ENCODE measurements at regions not wholly inside any gene's neighbourhood (a gene's known extent, or its start where the extent isn't known, plus 50 kb on each side); places are given as distances from the start of the nearest gene placed in this dataset.

GRCh38 chr6:132161283-132161682 is 210.1 kb upstream of the CCN2 start:
- peak; percentile 60 for TF ChIP-seq CTCF (IDR thresholded peaks at IDR 0.05)
- H3K27ac ChIP-seq: no peak overlapping the region
- H3K27me3 ChIP-seq: no peaks in the 10 kb centered on the region
- intact Hi-C loops (cut with DNase I): loop anchor here (10.0 kb wide), 1 partner anchor 236 kb away; no protein-coding TSS in a partner anchor
- H3K9me3 ChIP-seq: no peaks in the 10 kb centered on the region
- H3K36me3 ChIP-seq: no peaks in the 10 kb centered on the region
- H3K4me3 ChIP-seq: no peak overlapping the region
- DNase-seq: no peak
- ATAC-seq: peak; percentile 81
- H3K4me1 ChIP-seq: no peaks in the 10 kb centered on the region

- no peak overlapping the region for H3K27ac ChIP-seq
- H3K4me1 ChIP-seq: no peaks in the 10 kb centered on the region
- TF ChIP-seq CTCF (IDR thresholded peaks at IDR 0.05): no peak
- no peaks in the 10 kb centered on the region for H3K36me3 ChIP-seq
- no peaks in the 10 kb centered on the region for H3K9me3 ChIP-seq
- DNase-seq (no peak), ATAC-seq (no peak)
- intact Hi-C loops (cut with DNase I): no loop called here
- no peak overlapping the region for H3K4me3 ChIP-seq
- H3K27me3 ChIP-seq: no peaks in the 10 kb centered on the region
Observed at GRCh38 chr6:132153221-132153898, 202.2 kb upstream of the CCN2 start.

GRCh38 chr6:132147530-132148011 is 196.4 kb upstream of the CCN2 start:
- Histone ChIP-seq H3K4me1 (no peaks in the 10 kb centered on the region), H3K36me3 (no peaks in the 10 kb centered on the region), H3K27me3 (no peaks in the 10 kb centered on the region), H3K9me3 (no peaks in the 10 kb centered on the region), H3K4me3 (no peak overlapping the region), H3K27ac (no peak overlapping the region)
- no peak for DNase-seq
- no peak for ATAC-seq
- no peak for TF ChIP-seq CTCF (IDR thresholded peaks at IDR 0.05)
- intact Hi-C loops (cut with DNase I): no loop called here

- Histone ChIP-seq H3K4me1 (no peaks in the 10 kb centered on the region), H3K27ac (no peak overlapping the region), H3K36me3 (no peaks in the 10 kb centered on the region), H3K4me3 (no peak overlapping the region), H3K9me3 (no peaks in the 10 kb centered on the region), H3K27me3 (no peaks in the 10 kb centered on the region)
- DNase-seq: no peak
- intact Hi-C loops (cut with DNase I): no loop called here
- no peak for ATAC-seq
- no peak for TF ChIP-seq CTCF (IDR thresholded peaks at IDR 0.05)
Observed at GRCh38 chr6:132144456-132144855, 193.3 kb upstream of the CCN2 start.

GRCh38 chr6:132143258-132143657 is 192.1 kb upstream of the CCN2 start:
- no peaks in the 10 kb centered on the region for H3K36me3 ChIP-seq
- no peaks in the 10 kb centered on the region for H3K27me3 ChIP-seq
- no peak overlapping the region for H3K4me3 ChIP-seq
- ATAC-seq (no peak), DNase-seq (no peak)
- no peak overlapping the region for H3K27ac ChIP-seq
- no peaks in the 10 kb centered on the region for H3K9me3 ChIP-seq
- intact Hi-C loops (cut with DNase I): no loop called here
- TF ChIP-seq CTCF (IDR thresholded peaks at IDR 0.05): no peak
- no peaks in the 10 kb centered on the region for H3K4me1 ChIP-seq
